ENCODE measurements at regions not wholly inside any gene's neighbourhood (a gene's known extent, or its start where the extent isn't known, plus 50 kb on each side); places are given as distances from the start of the nearest gene placed in this dataset.

DNA sequence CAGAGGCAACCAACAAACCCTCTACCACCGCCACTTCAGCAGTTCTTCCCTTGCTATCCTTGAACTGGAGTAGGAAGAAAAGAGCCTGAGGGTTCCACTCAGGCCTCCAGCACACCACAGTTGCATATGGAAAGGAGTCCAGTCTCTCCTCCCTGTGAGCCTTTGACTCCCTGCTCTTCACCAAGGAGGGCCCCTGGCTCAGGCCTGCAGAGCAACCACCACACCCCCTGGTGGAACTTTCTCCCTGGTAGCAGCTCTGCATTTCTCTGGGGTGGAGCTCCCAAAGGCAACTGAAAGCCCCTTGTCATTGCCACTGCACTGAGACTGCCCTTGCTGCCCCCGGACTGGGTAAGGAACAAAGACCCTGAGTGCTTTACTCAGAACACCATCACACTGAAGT lies 1021.5 kb upstream of the ADGRL2 start:
- TF ChIP-seq, protein P1, sequence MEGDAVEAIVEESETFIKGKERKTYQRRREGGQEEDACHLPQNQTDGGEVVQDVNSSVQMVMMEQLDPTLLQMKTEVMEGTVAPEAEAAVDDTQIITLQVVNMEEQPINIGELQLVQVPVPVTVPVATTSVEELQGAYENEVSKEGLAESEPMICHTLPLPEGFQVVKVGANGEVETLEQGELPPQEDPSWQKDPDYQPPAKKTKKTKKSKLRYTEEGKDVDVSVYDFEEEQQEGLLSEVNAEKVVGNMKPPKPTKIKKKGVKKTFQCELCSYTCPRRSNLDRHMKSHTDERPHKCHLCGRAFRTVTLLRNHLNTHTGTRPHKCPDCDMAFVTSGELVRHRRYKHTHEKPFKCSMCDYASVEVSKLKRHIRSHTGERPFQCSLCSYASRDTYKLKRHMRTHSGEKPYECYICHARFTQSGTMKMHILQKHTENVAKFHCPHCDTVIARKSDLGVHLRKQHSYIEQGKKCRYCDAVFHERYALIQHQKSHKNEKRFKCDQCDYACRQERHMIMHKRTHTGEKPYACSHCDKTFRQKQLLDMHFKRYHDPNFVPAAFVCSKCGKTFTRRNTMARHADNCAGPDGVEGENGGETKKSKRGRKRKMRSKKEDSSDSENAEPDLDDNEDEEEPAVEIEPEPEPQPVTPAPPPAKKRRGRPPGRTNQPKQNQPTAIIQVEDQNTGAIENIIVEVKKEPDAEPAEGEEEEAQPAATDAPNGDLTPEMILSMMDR (IDR thresholded peaks at IDR 0.05) = no peak
- TF ChIP-seq POLR2A (IDR thresholded peaks at IDR 0.05) = no peak
